ENCODE measurements at regions not wholly inside any gene's neighbourhood (a gene's known extent, or its start where the extent isn't known, plus 50 kb on each side); places are given as distances from the start of the nearest gene placed in this dataset.

DNA sequence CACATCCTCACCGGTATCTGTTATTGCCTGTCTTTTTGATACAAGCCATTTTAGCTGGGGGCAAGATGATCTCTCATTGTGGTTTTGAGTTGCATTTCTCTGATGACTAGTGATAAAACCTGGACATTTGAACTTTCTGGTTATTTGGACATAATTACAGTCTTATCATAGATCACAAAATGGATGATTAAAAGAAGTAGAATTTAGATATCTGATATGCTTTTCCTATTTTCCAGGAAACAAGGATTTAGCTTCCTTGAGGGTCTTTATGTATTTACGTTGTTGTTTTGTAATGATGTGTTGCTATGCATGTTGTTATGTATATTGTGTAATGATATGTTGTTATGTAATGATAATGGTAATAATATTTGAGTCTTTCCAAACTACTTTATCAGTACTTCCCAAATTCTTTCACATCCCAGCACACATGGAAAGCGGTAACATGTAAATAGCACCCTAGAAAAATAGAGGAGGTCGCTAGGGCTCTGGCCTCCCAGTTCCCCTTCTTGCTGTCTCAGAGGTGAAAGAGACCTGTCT is 53.8 kb downstream of the GJD2 start:
- Mint-ChIP-seq H3K4me3 (no peak overlapping the region), H3K27ac (no peak overlapping the region), H3K27me3 (peaks cover 14% of the 10 kb centered on the region), H3K36me3 (no peaks in the 10 kb centered on the region), H3K9me3 (no peaks in the 10 kb centered on the region), H3K4me1 (ENCODE audit: low read depth) (no peaks in the 10 kb centered on the region)
- ChIA-PET CTCF (no interaction called here), POLR2A (no interaction called here)
- intact Hi-C loops (cut with micrococcal nuclease), result no loop called here
- no peak for DNase-seq

DNA sequence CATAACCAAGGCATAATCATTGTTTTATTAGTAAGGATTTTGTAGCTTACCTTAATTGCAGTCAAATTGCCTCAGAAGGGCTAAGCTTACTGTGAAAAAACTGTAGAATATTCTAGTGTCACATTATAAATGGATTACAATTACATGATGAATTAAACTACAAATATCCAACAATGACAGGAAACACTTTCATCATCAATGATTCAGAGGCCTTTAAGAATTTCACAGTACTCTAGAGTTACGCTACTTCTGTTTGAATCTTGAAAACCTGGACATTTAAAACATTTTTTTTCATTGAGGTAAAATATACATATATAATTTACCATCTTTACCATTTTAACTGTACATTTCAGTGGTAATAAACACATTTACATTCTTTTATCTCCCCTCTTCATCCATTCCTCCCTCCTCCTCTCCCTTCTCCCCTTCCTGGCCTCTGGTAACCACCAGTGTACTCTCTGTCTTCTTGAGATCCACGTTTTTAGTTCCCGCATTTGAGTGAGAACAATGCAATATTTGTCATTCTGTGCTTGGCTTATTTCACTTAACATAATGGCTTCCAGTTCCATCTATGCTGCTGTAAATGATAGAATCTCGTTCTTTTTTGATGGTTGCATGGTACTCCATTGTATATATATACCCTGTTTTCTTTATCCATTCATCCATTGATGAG is 54.7 kb downstream of the GJD2 start:
- peaks cover 12% of the 10 kb centered on the region for H3K27me3 Mint-ChIP-seq
- no peak overlapping the region for H3K4me3 Mint-ChIP-seq
- no peak overlapping the region for H3K27ac Mint-ChIP-seq
- no peaks in the 10 kb centered on the region for H3K4me1 Mint-ChIP-seq (ENCODE audit: low read depth)
- DNase-seq, result no peak
- no peaks in the 10 kb centered on the region for H3K36me3 Mint-ChIP-seq
- intact Hi-C loops (cut with micrococcal nuclease), result no loop called here
- CTCF ChIA-PET, result no interaction called here
- no peaks in the 10 kb centered on the region for H3K9me3 Mint-ChIP-seq
- POLR2A ChIA-PET, result no interaction called here

DNA sequence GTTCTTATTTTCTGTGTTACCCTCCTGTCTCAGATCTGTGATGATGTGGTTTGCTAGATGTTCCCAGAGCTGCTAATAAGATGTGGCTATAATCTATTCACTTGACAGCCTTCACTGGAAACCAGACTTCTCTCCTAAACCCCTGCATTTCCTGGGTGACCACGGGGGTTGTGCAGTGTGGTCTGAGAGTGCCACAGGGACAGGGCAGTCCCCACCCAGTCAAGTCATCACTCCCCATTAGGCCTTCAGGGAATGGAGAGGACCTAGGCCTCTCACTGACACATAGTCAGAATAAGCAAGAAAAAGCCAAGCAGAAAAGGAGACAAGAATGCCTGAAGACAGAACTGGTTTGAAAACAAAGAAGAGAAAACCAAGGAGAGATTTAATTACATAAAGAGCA is 58.3 kb downstream of the GJD2 start:
- H3K4me3 Mint-ChIP-seq, result no peak overlapping the region
- no peaks in the 10 kb centered on the region for H3K4me1 Mint-ChIP-seq (ENCODE audit: low read depth)
- H3K27me3 Mint-ChIP-seq, result peaks cover 9% of the 10 kb centered on the region
- intact Hi-C loops (cut with micrococcal nuclease), result no loop called here
- DNase-seq, result no peak
- H3K9me3 Mint-ChIP-seq, result no peaks in the 10 kb centered on the region
- ChIA-PET POLR2A (no interaction called here), CTCF (no interaction called here)
- no peak overlapping the region for H3K27ac Mint-ChIP-seq
- no peaks in the 10 kb centered on the region for H3K36me3 Mint-ChIP-seq

DNA sequence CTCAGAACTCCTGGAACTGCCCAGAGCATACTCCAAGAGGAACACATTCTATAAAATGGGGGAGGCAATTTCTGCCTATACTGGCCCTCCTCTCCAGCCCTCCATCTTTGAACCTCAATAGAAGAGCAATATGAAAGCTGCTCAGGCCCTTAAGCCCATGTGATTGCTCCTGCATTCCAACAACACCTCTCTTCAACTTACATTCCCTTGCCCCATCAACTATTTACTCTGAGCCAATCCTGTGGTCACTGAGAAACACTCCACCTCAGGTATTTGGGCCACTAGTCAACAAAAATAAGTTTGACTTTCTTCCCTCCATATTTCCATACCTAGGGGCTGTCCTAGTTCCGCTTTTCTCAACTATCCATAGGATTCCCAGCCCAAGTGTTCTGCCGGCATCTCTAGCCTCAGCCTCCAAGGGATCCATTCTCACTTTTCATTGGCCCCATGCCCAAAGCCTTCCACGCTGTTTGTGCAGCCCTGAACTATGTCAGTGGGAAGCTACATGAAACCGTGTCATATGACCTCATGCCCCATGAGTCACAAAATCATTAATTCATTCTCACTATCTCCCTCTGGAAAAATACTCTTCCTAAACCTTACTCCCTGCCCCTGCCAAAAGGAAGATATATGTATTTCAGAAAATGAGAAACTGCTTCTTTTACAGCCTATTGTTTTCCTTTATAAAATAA is 61.6 kb downstream of the GJD2 start:
- Mint-ChIP-seq H3K4me3 (no peak overlapping the region), H3K36me3 (no peaks in the 10 kb centered on the region), H3K4me1 (ENCODE audit: low read depth) (no peaks in the 10 kb centered on the region), H3K27ac (no peak overlapping the region), H3K9me3 (peaks cover 3% of the 10 kb centered on the region), H3K27me3 (peaks cover 8% of the 10 kb centered on the region)
- no peak for DNase-seq
- ChIA-PET CTCF (no interaction called here), POLR2A (no interaction called here)
- intact Hi-C loops (cut with micrococcal nuclease), result no loop called here

DNA sequence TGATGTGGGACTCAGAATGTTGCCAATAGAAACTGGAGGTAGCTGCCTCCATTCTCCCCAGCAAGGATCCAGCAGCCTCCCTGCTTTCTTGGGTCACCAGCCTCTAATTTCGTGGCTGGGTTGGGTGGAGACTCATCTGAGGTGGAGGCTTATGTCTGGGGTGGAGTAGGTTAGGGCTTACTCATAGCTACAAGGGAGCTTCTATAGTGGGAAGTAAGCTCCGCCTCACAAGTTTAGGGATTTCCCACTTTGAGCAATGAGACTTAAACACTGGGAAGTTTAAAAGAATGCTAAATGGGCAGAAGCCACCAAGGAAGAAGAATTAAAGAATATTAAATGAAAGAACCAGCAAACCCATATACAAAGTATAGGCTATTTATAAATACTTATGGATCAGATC is 63.8 kb downstream of the GJD2 start:
- ChIA-PET POLR2A (no interaction called here), CTCF (no interaction called here)
- no peak overlapping the region for H3K27ac Mint-ChIP-seq
- no peaks in the 10 kb centered on the region for H3K4me1 Mint-ChIP-seq (ENCODE audit: low read depth)
- DNase-seq, result no peak
- H3K27me3 Mint-ChIP-seq, result peaks cover 8% of the 10 kb centered on the region
- no peaks in the 10 kb centered on the region for H3K36me3 Mint-ChIP-seq
- H3K4me3 Mint-ChIP-seq, result no peak overlapping the region
- H3K9me3 Mint-ChIP-seq, result peaks cover 3% of the 10 kb centered on the region
- intact Hi-C loops (cut with micrococcal nuclease), result no loop called here

DNA sequence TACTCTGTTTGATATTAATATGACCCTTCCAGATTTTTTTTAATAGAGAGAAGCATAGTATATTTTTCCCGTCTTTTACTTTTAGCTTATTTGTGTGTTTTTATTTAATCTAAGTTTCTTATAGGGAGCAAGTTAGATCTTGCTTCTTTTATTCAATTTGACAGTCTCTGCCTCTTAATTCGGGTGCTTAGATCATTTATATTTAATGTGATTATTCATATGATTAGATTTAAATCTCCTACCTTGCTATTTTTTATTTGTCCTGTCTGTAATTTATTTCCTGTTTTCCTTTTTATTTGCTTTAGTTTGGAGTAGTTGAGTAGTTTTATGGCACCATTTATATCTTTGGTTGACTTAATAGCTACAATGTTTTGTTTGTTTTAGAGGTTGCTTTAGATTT is 66.1 kb downstream of the GJD2 start:
- H3K36me3 Mint-ChIP-seq, result no peaks in the 10 kb centered on the region
- ChIA-PET POLR2A (no interaction called here), CTCF (no interaction called here)
- H3K27me3 Mint-ChIP-seq, result peaks cover 10% of the 10 kb centered on the region
- no peaks in the 10 kb centered on the region for H3K4me1 Mint-ChIP-seq (ENCODE audit: low read depth)
- H3K27ac Mint-ChIP-seq, result no peak overlapping the region
- intact Hi-C loops (cut with micrococcal nuclease), result loop anchor here (10.0 kb wide), 1 partner anchor 64 kb away; no protein-coding TSS in a partner anchor
- peaks cover 3% of the 10 kb centered on the region for H3K9me3 Mint-ChIP-seq
- no peak for DNase-seq
- no peak overlapping the region for H3K4me3 Mint-ChIP-seq

DNA sequence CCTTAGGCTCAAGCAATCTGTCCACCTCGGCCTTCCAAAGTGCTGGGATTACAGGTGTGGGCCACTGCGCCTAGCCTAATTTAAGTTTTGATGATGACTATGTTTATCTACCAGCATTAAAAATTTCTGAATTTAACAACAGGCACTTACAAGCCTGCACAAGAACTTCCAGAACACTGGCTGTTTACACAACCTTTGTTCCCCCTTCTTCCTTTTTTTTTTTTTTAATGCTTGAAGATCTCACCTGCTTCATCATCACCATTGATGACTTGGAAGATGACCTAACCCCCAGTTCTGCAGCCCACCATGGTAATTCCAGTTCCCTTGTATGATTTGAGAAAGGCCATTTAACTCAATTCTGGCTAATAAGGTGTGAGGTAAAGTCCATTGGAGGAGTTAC is 70.4 kb downstream of the GJD2 start:
- CTCF ChIA-PET, result no interaction called here
- Mint-ChIP-seq H3K4me3 (no peak overlapping the region), H3K27me3 (peaks cover 10% of the 10 kb centered on the region), H3K27ac (no peak overlapping the region), H3K9me3 (peaks cover 3% of the 10 kb centered on the region), H3K4me1 (ENCODE audit: low read depth) (no peaks in the 10 kb centered on the region), H3K36me3 (no peaks in the 10 kb centered on the region)
- intact Hi-C loops (cut with micrococcal nuclease), result loop anchor here (10.0 kb wide), 1 partner anchor 60 kb away; no protein-coding TSS in a partner anchor
- no peak for DNase-seq
- POLR2A ChIA-PET, result no interaction called here

DNA sequence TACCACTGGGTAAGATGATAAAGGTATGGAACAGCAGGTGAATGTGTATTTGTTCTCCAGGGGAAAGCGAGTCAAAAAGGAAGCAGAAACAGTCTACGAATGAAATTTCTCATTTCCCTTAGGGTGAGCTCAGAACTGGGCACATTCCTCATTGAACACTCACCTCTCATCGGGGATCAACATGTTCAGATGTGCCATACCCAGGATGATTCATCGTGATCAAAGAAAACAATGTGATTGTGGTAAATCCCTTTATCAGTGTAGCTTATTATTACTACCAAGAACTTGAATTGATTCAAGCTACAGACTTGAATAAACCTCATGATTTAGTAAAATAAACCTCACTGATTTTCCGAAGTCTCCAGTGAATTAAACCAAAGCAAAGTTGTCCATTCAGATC is 72.1 kb downstream of the GJD2 start:
- POLR2A ChIA-PET, result no interaction called here
- peaks cover 8% of the 10 kb centered on the region for H3K27me3 Mint-ChIP-seq
- H3K9me3 Mint-ChIP-seq, result no peaks in the 10 kb centered on the region
- no peaks in the 10 kb centered on the region for H3K4me1 Mint-ChIP-seq (ENCODE audit: low read depth)
- no peak for DNase-seq
- H3K4me3 Mint-ChIP-seq, result no peak overlapping the region
- no peak overlapping the region for H3K27ac Mint-ChIP-seq
- intact Hi-C loops (cut with micrococcal nuclease), result loop anchor here (10.0 kb wide), 1 partner anchor 58 kb away; no protein-coding TSS in a partner anchor
- CTCF ChIA-PET, result no interaction called here
- no peaks in the 10 kb centered on the region for H3K36me3 Mint-ChIP-seq

GRCh38 chr15:34679291-34679690 is 75.5 kb downstream of the GJD2 start:
- Mint-ChIP-seq H3K4me3 (no peak overlapping the region), H3K27ac (no peak overlapping the region), H3K36me3 (no peaks in the 10 kb centered on the region), H3K9me3 (no peaks in the 10 kb centered on the region), H3K27me3 (peaks cover 9% of the 10 kb centered on the region), H3K4me1 (ENCODE audit: low read depth) (no peaks in the 10 kb centered on the region)
- POLR2A ChIA-PET, result no interaction called here
- no peak for DNase-seq
- intact Hi-C loops (cut with micrococcal nuclease), result no loop called here
- CTCF ChIA-PET, result no interaction called here

GRCh38 chr15:34673241-34673640 is 81.6 kb downstream of the GJD2 start:
- intact Hi-C loops (cut with micrococcal nuclease), result no loop called here
- CTCF ChIA-PET, result no interaction called here
- Mint-ChIP-seq H3K9me3 (no peaks in the 10 kb centered on the region), H3K27ac (no peak overlapping the region), H3K4me1 (ENCODE audit: low read depth) (no peaks in the 10 kb centered on the region), H3K4me3 (no peak overlapping the region), H3K36me3 (no peaks in the 10 kb centered on the region), H3K27me3 (peaks cover 13% of the 10 kb centered on the region)
- POLR2A ChIA-PET, result no interaction called here
- no peak for DNase-seq

DNA sequence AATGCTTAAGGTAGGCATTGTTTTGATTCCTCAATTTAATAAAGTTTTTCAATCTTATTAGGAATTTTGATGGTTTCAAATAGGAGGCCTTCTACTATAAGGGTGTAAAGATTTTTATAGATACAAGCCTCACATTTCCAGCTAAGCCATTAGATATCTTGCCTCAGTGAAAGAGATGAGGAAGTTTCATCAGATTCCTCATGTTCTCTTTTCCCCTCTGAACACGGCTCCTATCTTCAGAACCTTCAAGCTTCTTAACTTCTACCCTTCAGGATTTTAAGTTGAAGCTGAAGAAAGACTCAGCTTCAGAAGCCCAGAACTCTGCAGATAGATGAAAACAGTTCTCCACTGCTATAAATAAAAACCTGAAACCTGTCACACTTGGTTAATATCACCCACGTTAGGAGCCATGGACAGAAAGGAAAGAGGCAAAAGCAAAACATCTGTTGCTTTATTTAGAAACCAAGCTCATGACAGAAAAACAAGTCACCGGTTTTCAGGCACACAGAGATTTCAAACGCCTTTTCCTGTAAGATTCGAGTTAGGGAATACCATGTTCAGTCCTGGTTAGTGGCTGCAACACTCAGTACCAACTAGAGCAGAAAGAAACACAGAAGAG is 82.2 kb upstream of the GOLGA8B start:
- intact Hi-C loops (cut with micrococcal nuclease), result no loop called here
- Mint-ChIP-seq H3K9me3 (no peaks in the 10 kb centered on the region), H3K4me1 (ENCODE audit: low read depth) (no peaks in the 10 kb centered on the region), H3K27me3 (peaks cover 12% of the 10 kb centered on the region), H3K27ac (no peak overlapping the region), H3K36me3 (no peaks in the 10 kb centered on the region), H3K4me3 (no peak overlapping the region)
- POLR2A ChIA-PET, result no interaction called here
- CTCF ChIA-PET, result no interaction called here
- DNase-seq, result no peak

GRCh38 chr15:34664418-34664817 is 81.0 kb upstream of the GOLGA8B start:
- H3K9me3 Mint-ChIP-seq, result no peaks in the 10 kb centered on the region
- ChIA-PET POLR2A (no interaction called here), CTCF (no interaction called here)
- no peaks in the 10 kb centered on the region for H3K36me3 Mint-ChIP-seq
- no peak for DNase-seq
- intact Hi-C loops (cut with micrococcal nuclease), result no loop called here
- no peak overlapping the region for H3K4me3 Mint-ChIP-seq
- no peaks in the 10 kb centered on the region for H3K4me1 Mint-ChIP-seq (ENCODE audit: low read depth)
- H3K27ac Mint-ChIP-seq, result no peak overlapping the region
- H3K27me3 Mint-ChIP-seq, result peaks cover 18% of the 10 kb centered on the region

- H3K4me3 Mint-ChIP-seq, result no peak overlapping the region
- intact Hi-C loops (cut with micrococcal nuclease), result no loop called here
- no peak overlapping the region for H3K27ac Mint-ChIP-seq
- CTCF ChIA-PET, result no interaction called here
- H3K4me1 Mint-ChIP-seq (ENCODE audit: low read depth), result no peaks in the 10 kb centered on the region
- DNase-seq, result no peak
- H3K9me3 Mint-ChIP-seq, result no peaks in the 10 kb centered on the region
- H3K27me3 Mint-ChIP-seq, result peaks cover 18% of the 10 kb centered on the region
- POLR2A ChIA-PET, result no interaction called here
- H3K36me3 Mint-ChIP-seq, result no peaks in the 10 kb centered on the region
These were observed 79.7 kb upstream of the GOLGA8B start for GRCh38 chr15:34663101-34663500.
